ENCODE measurements at regions not wholly inside any gene's neighbourhood (a gene's known extent, or its start where the extent isn't known, plus 50 kb on each side); places are given as distances from the start of the nearest gene placed in this dataset.

GRCh38 chr2:228902176-228902575, 368.9 kb downstream of the PID1 start:
- TF ChIP-seq, protein P1, sequence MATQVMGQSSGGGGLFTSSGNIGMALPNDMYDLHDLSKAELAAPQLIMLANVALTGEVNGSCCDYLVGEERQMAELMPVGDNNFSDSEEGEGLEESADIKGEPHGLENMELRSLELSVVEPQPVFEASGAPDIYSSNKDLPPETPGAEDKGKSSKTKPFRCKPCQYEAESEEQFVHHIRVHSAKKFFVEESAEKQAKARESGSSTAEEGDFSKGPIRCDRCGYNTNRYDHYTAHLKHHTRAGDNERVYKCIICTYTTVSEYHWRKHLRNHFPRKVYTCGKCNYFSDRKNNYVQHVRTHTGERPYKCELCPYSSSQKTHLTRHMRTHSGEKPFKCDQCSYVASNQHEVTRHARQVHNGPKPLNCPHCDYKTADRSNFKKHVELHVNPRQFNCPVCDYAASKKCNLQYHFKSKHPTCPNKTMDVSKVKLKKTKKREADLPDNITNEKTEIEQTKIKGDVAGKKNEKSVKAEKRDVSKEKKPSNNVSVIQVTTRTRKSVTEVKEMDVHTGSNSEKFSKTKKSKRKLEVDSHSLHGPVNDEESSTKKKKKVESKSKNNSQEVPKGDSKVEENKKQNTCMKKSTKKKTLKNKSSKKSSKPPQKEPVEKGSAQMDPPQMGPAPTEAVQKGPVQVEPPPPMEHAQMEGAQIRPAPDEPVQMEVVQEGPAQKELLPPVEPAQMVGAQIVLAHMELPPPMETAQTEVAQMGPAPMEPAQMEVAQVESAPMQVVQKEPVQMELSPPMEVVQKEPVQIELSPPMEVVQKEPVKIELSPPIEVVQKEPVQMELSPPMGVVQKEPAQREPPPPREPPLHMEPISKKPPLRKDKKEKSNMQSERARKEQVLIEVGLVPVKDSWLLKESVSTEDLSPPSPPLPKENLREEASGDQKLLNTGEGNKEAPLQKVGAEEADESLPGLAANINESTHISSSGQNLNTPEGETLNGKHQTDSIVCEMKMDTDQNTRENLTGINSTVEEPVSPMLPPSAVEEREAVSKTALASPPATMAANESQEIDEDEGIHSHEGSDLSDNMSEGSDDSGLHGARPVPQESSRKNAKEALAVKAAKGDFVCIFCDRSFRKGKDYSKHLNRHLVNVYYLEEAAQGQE (IDR thresholded peaks at IDR 0.05; ENCODE audit: insufficient read depth in 1 of 2, low read depth in 2 of 2, low read length in 1 of 2), result no peak
- no peak for TF ChIP-seq CTCF (IDR thresholded peaks at IDR 0.05)
- TF ChIP-seq POLR2AphosphoS5 (IDR thresholded peaks at IDR 0.05; ENCODE audit: low read depth, low read length), result no peak
- TF ChIP-seq TCF7L2 (IDR thresholded peaks at IDR 0.05; ENCODE audit: low read depth, low read length), result no peak
- TF ChIP-seq SIN3A (IDR thresholded peaks at IDR 0.05; ENCODE audit: borderline replicate concordance, insufficient read depth, low read depth, low read length), result no peak

Measured in Panc1 (cell line).